HEK293 (cell line): ENCODE measurements at regions not wholly inside any gene's neighbourhood (a gene's known extent, or its start where the extent isn't known, plus 50 kb on each side); places are given as distances from the start of the nearest gene placed in this dataset.

Experiments used
- CTCF ChIA-PET: fragments of 350-600 bp; formaldehyde crosslinking; extraction: SDS; loops from one replicate; lab custom pipeline; 2021; ENCODE audit warnings: antibody characterized with exemption; lab: Yijun Ruan, JAX
- POLR2A ChIA-PET: fragments of 300-600 bp; formaldehyde crosslinking; extraction: SDS; loops from one replicate; lab custom pipeline; 2020; ENCODE audit warnings: antibody characterized with exemption, inconsistent platforms; lab: Yijun Ruan, JAX
- H3K27ac ChIP-seq: fragments of 200-500 bp; sonication (Bioruptor generic); 2 replicates; pipeline ENCODE4 v1.5.1; 2014; ENCODE audit warnings: low read depth, low read length, control low read depth, inconsistent platforms; ENCODE audit errors: extremely low read depth
- H3K36me3 ChIP-seq, 2 experiments: fragments of 200-500 bp in 1 of 2; sonication (Bioruptor generic) in 1 of 2; 1 replicate in 1 of 2; 2 replicates in 1 of 2; pipeline ENCODE4 v1.5.1; 2014 to 2017; ENCODE audit warnings: inconsistent platforms in 2 of 2, low read length in 2 of 2; ENCODE audit not compliant: control insufficient read depth in 2 of 2, insufficient read depth in 1 of 2
- H3K4me1 ChIP-seq: fragments of 200-500 bp; sonication (Bioruptor generic); 2 replicates; pipeline ENCODE4 v1.5.1; 2014; ENCODE audit warnings: mild to moderate bottlenecking, low read length, inconsistent platforms; ENCODE audit not compliant: control insufficient read depth, insufficient read depth
- H3K4me3 ChIP-seq: 2 replicates; pipeline ENCODE4 v1.5.1; 2011; ENCODE audit warnings: low read depth, mild to moderate bottlenecking, control low read depth, low read length, moderate library complexity
- H3K9me3 ChIP-seq: fragments of 200-500 bp; sonication (Bioruptor generic); 2 replicates; pipeline ENCODE4 v1.5.1; 2014; ENCODE audit warnings: low read depth, low read length, inconsistent platforms; ENCODE audit not compliant: control insufficient read depth, insufficient read depth
- ATF2 ChIP-seq: fragments of 450-650 bp; formaldehyde crosslinking; IDR thresholded peaks from 2 replicates; pipeline ENCODE4 v1.5.1; 2016; ENCODE audit warnings: missing biosample characterization, missing genetic modification characterization, low read depth
- EGR2 ChIP-seq: fragments of 450-650 bp; formaldehyde crosslinking; IDR thresholded peaks from 2 replicates; pipeline ENCODE4 v1.5.1; 2016; ENCODE audit warnings: low read depth, missing biosample characterization, missing genetic modification characterization
- MYNN ChIP-seq: fragments of 450-650 bp; formaldehyde crosslinking; IDR thresholded peaks from 2 replicates; pipeline ENCODE4 v1.5.1; 2016; ENCODE audit warnings: missing biosample characterization, missing genetic modification characterization, borderline replicate concordance
- MZF1 ChIP-seq: fragments of 450-650 bp; formaldehyde crosslinking; IDR thresholded peaks from 2 replicates; pipeline ENCODE4 v1.5.1; 2017; ENCODE audit warnings: missing biosample characterization, missing genetic modification characterization, borderline replicate concordance
- SCRT2 ChIP-seq: fragments of 450-650 bp; formaldehyde crosslinking; IDR thresholded peaks from 2 replicates; pipeline ENCODE4 v1.5.1; 2016; ENCODE audit warnings: missing biosample characterization, missing genetic modification characterization
- SP3 ChIP-seq: fragments of 450-650 bp; formaldehyde crosslinking; IDR thresholded peaks from 2 replicates; pipeline ENCODE4 v1.5.1; 2016; ENCODE audit warnings: missing biosample characterization, missing genetic modification characterization
- WT1 ChIP-seq: fragments of 450-650 bp; formaldehyde crosslinking; IDR thresholded peaks from 2 replicates; pipeline ENCODE4 v1.5.1; 2016; ENCODE audit warnings: missing biosample characterization, missing genetic modification characterization
- ZBTB17 ChIP-seq: fragments of 450-650 bp; formaldehyde crosslinking; IDR thresholded peaks from 2 replicates; pipeline ENCODE4 v1.5.1; 2016; ENCODE audit warnings: missing biosample characterization, missing genetic modification characterization
- ZBTB20 ChIP-seq: fragments of 450-650 bp; formaldehyde crosslinking; IDR thresholded peaks from 2 replicates; pipeline ENCODE4 v1.5.1; 2016; ENCODE audit warnings: missing biosample characterization, missing genetic modification characterization
- ZBTB21 ChIP-seq: fragments of 450-650 bp; formaldehyde crosslinking; IDR thresholded peaks from 2 replicates; pipeline ENCODE4 v1.5.1; 2017; ENCODE audit warnings: missing biosample characterization, missing genetic modification characterization
- ZBTB44 ChIP-seq: fragments of 450-650 bp; IDR thresholded peaks from 2 replicates; pipeline ENCODE4 v1.5.1; 2018; ENCODE audit warnings: missing biosample characterization, mild to moderate bottlenecking, missing genetic modification characterization
- ZEB2 ChIP-seq: fragments of 450-650 bp; formaldehyde crosslinking; IDR thresholded peaks from 2 replicates; pipeline ENCODE4 v1.5.1; 2016; ENCODE audit warnings: missing biosample characterization, missing genetic modification characterization
- ZFHX2 ChIP-seq: fragments of 450-650 bp; formaldehyde crosslinking; conservative IDR thresholded peaks from 2 replicates; pipeline ENCODE4 v1.5.1; 2016; ENCODE audit warnings: missing biosample characterization, missing genetic modification characterization
- ZNF121 ChIP-seq: fragments of 450-650 bp; formaldehyde crosslinking; IDR thresholded peaks from 2 replicates; pipeline ENCODE4 v1.5.1; 2016; ENCODE audit warnings: missing biosample characterization, missing genetic modification characterization
- ZNF132 ChIP-seq: fragments of 450-650 bp; formaldehyde crosslinking; IDR thresholded peaks from 2 replicates; pipeline ENCODE4 v1.5.1; 2017; ENCODE audit warnings: missing biosample characterization, missing genetic modification characterization, borderline replicate concordance
- ZNF138 ChIP-seq: fragments of 450-650 bp; formaldehyde crosslinking; IDR thresholded peaks from 2 replicates; pipeline ENCODE4 v1.5.1; 2016; ENCODE audit warnings: missing biosample characterization, missing genetic modification characterization, borderline replicate concordance
- ZNF157 ChIP-seq: fragments of 450-650 bp; formaldehyde crosslinking; IDR thresholded peaks from 2 replicates; pipeline ENCODE4 v1.5.1; 2016; ENCODE audit warnings: missing biosample characterization, missing genetic modification characterization
- ZNF223 ChIP-seq: fragments of 450-650 bp; formaldehyde crosslinking; IDR thresholded peaks from 2 replicates; pipeline ENCODE4 v1.5.1; 2016; ENCODE audit warnings: missing biosample characterization, missing genetic modification characterization
- ZNF335 ChIP-seq: fragments of 450-650 bp; formaldehyde crosslinking; conservative IDR thresholded peaks from 2 replicates; pipeline ENCODE4 v1.5.1; 2016; ENCODE audit warnings: missing biosample characterization, missing genetic modification characterization
- ZNF600 ChIP-seq: fragments of 450-650 bp; formaldehyde crosslinking; IDR thresholded peaks from 2 replicates; pipeline ENCODE4 v1.5.1; 2016; ENCODE audit warnings: missing biosample characterization, missing genetic modification characterization
- ZNF621 ChIP-seq: fragments of 450-650 bp; formaldehyde crosslinking; IDR thresholded peaks from 2 replicates; pipeline ENCODE4 v1.5.1; 2017; ENCODE audit warnings: missing biosample characterization, missing genetic modification characterization
- ZNF677 ChIP-seq: fragments of 450-650 bp; IDR thresholded peaks from 2 replicates; pipeline ENCODE4 v1.5.0; 2018; ENCODE audit warnings: missing biosample characterization, mild to moderate bottlenecking, missing genetic modification characterization, moderate library complexity
- ZNF830 ChIP-seq: fragments of 450-650 bp; IDR thresholded peaks from 2 replicates; pipeline ENCODE4 v1.5.0; 2018; ENCODE audit warnings: missing biosample characterization, missing genetic modification characterization, low read depth, mild to moderate bottlenecking, moderate library complexity
- ZSCAN30 ChIP-seq: fragments of 450-650 bp; IDR thresholded peaks from 2 replicates; pipeline ENCODE4 v1.5.1; 2018; ENCODE audit warnings: missing biosample characterization, mild to moderate bottlenecking, missing genetic modification characterization, moderate library complexity
- TF ChIP-seq, protein P1 (sequence below): fragments of 450-650 bp; formaldehyde crosslinking; IDR thresholded peaks from 2 replicates; pipeline ENCODE4 v1.5.1; 2017; ENCODE audit warnings: missing biosample characterization, missing genetic modification characterization
- TF ChIP-seq, protein P2 (sequence below): fragments of 450-650 bp; formaldehyde crosslinking; IDR thresholded peaks from 2 replicates; pipeline ENCODE4 v1.5.1; 2016; ENCODE audit warnings: missing biosample characterization, missing genetic modification characterization

- no peaks in the 10 kb centered on the region for H3K9me3 ChIP-seq
- no peak overlapping the region for H3K27ac ChIP-seq
- H3K4me3 ChIP-seq, result no peak overlapping the region
- CTCF ChIA-PET, result interaction anchor here (0.5 kb wide), 1 partner anchor 24 kb away, joined by 6 read pairs; no protein-coding TSS in a partner anchor
- TF ChIP-seq ZBTB17 (tag by site-specific recombination) (no peak), MYNN (tag by site-specific recombination) (no peak), SP3 (tag by site-specific recombination) (no peak), ZNF830 (tag by site-specific recombination) (no peak), ZNF621 (tag by site-specific recombination) (no peak), ZBTB21 (no peak), ZSCAN30 (tag by site-specific recombination) (no peak), ZBTB20 (tag by site-specific recombination) (no peak), SCRT2 (tag by site-specific recombination) (no peak), WT1 (tag by site-specific recombination) (no peak), ZFHX2 (tag by site-specific recombination) (no peak), ZNF138 (tag by site-specific recombination) (no peak)
- TF ChIP-seq, protein P1, sequence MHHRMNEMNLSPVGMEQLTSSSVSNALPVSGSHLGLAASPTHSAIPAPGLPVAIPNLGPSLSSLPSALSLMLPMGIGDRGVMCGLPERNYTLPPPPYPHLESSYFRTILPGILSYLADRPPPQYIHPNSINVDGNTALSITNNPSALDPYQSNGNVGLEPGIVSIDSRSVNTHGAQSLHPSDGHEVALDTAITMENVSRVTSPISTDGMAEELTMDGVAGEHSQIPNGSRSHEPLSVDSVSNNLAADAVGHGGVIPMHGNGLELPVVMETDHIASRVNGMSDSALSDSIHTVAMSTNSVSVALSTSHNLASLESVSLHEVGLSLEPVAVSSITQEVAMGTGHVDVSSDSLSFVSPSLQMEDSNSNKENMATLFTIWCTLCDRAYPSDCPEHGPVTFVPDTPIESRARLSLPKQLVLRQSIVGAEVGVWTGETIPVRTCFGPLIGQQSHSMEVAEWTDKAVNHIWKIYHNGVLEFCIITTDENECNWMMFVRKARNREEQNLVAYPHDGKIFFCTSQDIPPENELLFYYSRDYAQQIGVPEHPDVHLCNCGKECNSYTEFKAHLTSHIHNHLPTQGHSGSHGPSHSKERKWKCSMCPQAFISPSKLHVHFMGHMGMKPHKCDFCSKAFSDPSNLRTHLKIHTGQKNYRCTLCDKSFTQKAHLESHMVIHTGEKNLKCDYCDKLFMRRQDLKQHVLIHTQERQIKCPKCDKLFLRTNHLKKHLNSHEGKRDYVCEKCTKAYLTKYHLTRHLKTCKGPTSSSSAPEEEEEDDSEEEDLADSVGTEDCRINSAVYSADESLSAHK (tag by site-specific recombination), result no peak
- TF ChIP-seq, all 188 proteins: peak for 0
- H3K36me3 ChIP-seq, result no peaks in the 10 kb centered on the region
- POLR2A ChIA-PET, result no interaction called here
- no peaks in the 10 kb centered on the region for H3K4me1 ChIP-seq
Observed at GRCh38 chr1:30650038-30650967, 73.1 kb downstream of the MATN1 start.

GRCh38 chr1:30649321-30649991 is 73.9 kb downstream of the MATN1 start:
- Histone ChIP-seq H3K27ac (no peak overlapping the region), H3K4me1 (no peaks in the 10 kb centered on the region), H3K36me3 (no peaks in the 10 kb centered on the region), H3K4me3 (no peak overlapping the region), H3K9me3 (no peaks in the 10 kb centered on the region)
- POLR2A ChIA-PET, result interaction anchor here (0.6 kb wide), 1 partner anchor 1937 kb away, joined by 7 read pairs; no protein-coding TSS in a partner anchor
- CTCF ChIA-PET, result interaction anchor here (0.5 to 0.6 kb wide), 2 partner anchors 23 to 198 kb away, joined by 3 to 6 read pairs; no protein-coding TSS in a partner anchor
- TF ChIP-seq ZNF223 (tag by site-specific recombination) (0 out of 2 replicates have a peak, but pooled peaks have one; percentile 17), ZEB2 (tag by site-specific recombination) (no peak), ZNF157 (tag by site-specific recombination) (no peak), ZNF677 (tag by site-specific recombination) (no peak), ZNF132 (no peak), ZNF600 (tag by site-specific recombination) (peak; percentile 48; the same call in 1 of the 2 replicates), SP3 (tag by site-specific recombination) (peak; percentile 49; the same call in 1 of the 2 replicates), ATF2 (tag by site-specific recombination) (no peak), WT1 (tag by site-specific recombination) (no peak), ZNF121 (tag by site-specific recombination) (no peak), EGR2 (tag by site-specific recombination) (peak; percentile 99), ZFHX2 (tag by site-specific recombination) (peak; percentile 97), ZBTB44 (tag by site-specific recombination) (no peak), MZF1 (tag by site-specific recombination) (no peak), ZNF335 (tag by site-specific recombination) (no peak)
- TF ChIP-seq, protein P2, sequence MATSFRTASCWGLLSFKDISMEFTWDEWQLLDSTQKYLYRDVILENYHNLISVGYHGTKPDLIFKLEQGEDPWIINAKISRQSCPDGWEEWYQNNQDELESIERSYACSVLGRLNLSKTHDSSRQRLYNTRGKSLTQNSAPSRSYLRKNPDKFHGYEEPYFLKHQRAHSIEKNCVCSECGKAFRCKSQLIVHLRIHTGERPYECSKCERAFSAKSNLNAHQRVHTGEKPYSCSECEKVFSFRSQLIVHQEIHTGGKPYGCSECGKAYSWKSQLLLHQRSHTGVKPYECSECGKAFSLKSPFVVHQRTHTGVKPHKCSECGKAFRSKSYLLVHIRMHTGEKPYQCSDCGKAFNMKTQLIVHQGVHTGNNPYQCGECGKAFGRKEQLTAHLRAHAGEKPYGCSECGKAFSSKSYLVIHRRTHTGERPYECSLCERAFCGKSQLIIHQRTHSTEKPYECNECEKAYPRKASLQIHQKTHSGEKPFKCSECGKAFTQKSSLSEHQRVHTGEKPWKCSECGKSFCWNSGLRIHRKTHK (tag by site-specific recombination), result no peak
